ENCODE measurements at regions not wholly inside any gene's neighbourhood (a gene's known extent, or its start where the extent isn't known, plus 50 kb on each side); places are given as distances from the start of the nearest gene placed in this dataset.
"Not testable (repeated sequence)": the region's sequence is repeated elsewhere in the genome, so short reads cannot be mapped to it uniquely, and the experiment has no call there.

DNA sequence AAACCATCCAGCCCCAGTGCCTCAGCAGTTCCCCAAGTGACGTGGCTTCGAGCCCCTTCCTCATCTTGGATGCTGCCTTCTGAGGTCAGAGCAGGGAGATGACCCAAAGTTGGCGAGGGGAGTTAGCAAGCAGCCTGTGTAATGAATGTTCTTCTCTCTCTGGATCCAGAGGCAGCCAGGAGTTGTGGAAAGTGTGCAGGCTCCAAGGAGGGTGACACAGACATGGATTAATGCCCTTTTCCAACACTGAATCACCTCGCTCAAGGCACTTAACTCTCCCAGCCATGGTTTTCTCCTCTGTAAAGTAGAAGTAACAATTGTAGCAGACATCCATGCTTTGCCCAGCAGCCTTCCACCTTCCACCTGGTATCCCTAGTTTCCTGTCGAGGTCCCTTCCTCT is 64.6 kb upstream of the HAND1 start:
- CTCF ChIA-PET: no interaction called here

DNA sequence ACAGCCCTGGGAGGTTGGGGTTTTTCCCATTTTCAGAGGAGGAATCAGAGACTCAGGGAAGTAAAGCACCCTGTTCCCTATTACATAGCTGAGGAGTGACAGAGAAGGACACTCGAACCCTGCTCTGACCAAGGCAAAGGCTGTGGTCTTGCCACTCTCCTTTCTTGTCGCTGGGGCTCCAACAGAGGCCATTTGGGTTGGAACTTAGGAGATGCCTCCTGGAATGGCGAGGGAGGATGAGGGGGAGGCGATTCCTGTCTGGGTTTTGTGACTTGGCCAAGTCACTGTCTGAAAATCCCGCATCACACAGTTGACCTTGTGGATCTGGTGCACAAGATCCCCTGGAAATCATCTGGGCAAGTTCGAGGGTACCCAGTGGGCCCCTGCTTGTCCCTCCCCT is 64.0 kb upstream of the HAND1 start:
- no peak for DNase-seq (ENCODE audit: low read depth, low spot score)
- TF ChIP-seq, protein P1, sequence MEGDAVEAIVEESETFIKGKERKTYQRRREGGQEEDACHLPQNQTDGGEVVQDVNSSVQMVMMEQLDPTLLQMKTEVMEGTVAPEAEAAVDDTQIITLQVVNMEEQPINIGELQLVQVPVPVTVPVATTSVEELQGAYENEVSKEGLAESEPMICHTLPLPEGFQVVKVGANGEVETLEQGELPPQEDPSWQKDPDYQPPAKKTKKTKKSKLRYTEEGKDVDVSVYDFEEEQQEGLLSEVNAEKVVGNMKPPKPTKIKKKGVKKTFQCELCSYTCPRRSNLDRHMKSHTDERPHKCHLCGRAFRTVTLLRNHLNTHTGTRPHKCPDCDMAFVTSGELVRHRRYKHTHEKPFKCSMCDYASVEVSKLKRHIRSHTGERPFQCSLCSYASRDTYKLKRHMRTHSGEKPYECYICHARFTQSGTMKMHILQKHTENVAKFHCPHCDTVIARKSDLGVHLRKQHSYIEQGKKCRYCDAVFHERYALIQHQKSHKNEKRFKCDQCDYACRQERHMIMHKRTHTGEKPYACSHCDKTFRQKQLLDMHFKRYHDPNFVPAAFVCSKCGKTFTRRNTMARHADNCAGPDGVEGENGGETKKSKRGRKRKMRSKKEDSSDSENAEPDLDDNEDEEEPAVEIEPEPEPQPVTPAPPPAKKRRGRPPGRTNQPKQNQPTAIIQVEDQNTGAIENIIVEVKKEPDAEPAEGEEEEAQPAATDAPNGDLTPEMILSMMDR (IDR thresholded peaks at IDR 0.05; ENCODE audit: insufficient read depth, low read length, missing control alignments): no peak
- no peak overlapping the region for H3K4me3 ChIP-seq (ENCODE audit: low read depth, low read length)
- ChIA-PET POLR2A (no interaction called here), CTCF (no interaction called here)

More for the DNA sequence above, 64.6 kb upstream of the HAND1 start:
- no peak for DNase-seq (ENCODE audit: low read depth, low spot score)
- TF ChIP-seq, protein P1 (IDR thresholded peaks at IDR 0.05; ENCODE audit: insufficient read depth, low read length, missing control alignments): no peak
- H3K4me3 ChIP-seq (ENCODE audit: low read depth, low read length): no peak overlapping the region
- POLR2A ChIA-PET: no interaction called here

DNA sequence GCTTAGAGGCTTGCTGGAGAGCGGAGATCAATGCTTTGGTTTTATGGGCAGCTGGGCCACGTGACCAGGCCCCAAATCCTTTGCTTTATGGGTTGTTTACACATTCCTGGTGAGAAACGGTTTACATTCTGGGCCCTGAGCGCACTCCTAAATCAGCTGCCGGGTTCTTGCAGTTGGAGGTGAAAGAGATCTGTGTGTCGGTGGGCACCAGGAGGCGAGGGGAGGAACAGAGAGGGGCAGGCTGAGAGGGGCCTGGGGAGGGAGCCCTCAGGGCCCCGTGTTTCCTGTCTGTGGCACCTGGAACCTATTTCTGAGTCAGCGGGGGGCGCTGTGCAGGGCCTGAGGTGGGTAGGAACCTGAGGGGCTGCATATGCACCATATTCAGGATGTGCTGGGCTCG is 63.5 kb upstream of the HAND1 start:
- POLR2A ChIA-PET: no interaction called here
- TF ChIP-seq, protein P1 (IDR thresholded peaks at IDR 0.05; ENCODE audit: insufficient read depth, low read length, missing control alignments): no peak
- CTCF ChIA-PET: interaction anchor here (1.2 kb wide), 1 partner anchor 21 kb away, joined by 4 read pairs; no protein-coding TSS in a partner anchor
- no peak for DNase-seq (ENCODE audit: low read depth, low spot score)
- no peak overlapping the region for H3K4me3 ChIP-seq (ENCODE audit: low read depth, low read length)

DNA sequence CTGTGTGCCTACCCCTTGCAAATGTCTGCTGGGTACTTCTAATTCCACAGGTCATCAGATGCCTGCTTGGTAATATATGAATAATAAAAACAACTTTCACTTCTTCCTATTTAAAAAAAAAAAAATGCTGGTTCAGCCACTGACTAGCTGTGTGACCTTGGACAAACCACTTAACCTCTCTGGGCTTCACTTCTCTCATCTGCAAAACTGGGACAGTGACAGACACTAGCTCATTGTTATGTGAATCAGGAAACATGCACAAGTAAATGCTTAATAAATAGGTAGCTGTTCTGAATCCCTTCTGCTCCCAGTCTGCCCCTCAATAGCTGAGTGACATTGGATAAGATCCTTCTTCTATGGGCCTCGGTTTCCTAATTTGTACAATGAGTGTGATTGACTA is 62.6 kb upstream of the HAND1 start:
- no peak for DNase-seq (ENCODE audit: low read depth, low spot score)
- TF ChIP-seq, protein P1 (IDR thresholded peaks at IDR 0.05; ENCODE audit: insufficient read depth, low read length, missing control alignments): no peak
- ChIA-PET CTCF (interaction anchor here (1.2 kb wide), 1 partner anchor 20 kb away, joined by 4 read pairs; no protein-coding TSS in a partner anchor), POLR2A (no interaction called here)
- no peak overlapping the region for H3K4me3 ChIP-seq (ENCODE audit: low read depth, low read length)

DNA sequence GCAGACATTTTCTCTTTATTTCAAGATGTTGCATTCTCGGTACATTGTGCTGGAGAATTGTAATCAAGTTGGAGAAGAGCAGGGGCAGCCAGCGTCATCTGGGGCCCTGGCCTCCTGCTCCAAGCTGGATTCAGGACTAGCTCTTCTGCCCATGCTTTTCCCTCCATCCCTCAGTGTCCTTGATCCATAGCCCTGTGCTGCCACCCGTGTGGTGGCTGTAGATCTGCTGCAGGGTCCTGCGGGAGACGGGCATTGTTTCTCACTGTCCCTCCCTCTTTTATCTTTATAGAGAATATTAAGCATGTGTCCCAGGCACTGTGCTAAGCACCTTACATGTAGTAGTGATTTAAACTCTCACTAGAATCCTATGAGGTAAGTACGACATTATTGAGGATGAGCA is 60.5 kb upstream of the HAND1 start:
- no peak for DNase-seq (ENCODE audit: low read depth, low spot score)
- POLR2A ChIA-PET: no interaction called here
- no peak overlapping the region for H3K4me3 ChIP-seq (ENCODE audit: low read depth, low read length)
- CTCF ChIA-PET: interaction anchor here (2.0 to 2.3 kb wide), 2 partner anchors 15 to 18 kb away, joined by 5 to 12 read pairs; no protein-coding TSS in a partner anchor
- TF ChIP-seq, protein P1 (IDR thresholded peaks at IDR 0.05; ENCODE audit: insufficient read depth, low read length, missing control alignments): no peak

DNA sequence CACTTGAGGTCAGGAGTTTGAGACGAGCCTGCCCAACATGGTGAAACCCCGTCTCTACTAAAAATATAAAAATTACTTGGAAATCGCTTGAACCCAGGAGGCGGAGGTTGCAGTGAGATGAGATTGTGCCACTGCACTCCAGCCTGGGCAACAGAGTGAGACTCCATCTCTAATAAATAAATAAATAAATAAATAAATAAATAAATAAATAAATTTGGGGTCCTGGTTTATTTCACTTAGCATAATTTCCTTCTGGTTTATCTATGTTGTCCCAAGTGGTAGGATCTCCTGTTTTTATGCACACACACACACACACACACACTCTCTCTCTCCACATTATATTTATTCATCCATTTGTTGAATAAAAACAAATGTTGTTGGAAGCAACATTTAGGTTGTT is 58.4 kb upstream of the HAND1 start:
- CTCF ChIA-PET: interaction anchor here (1.7 kb wide), 1 partner anchor 16 kb away, joined by 9 read pairs; no protein-coding TSS in a partner anchor
- POLR2A ChIA-PET; H3K4me3 ChIP-seq (ENCODE audit: low read depth, low read length); DNase-seq (ENCODE audit: low read depth, low spot score): not testable (repeated sequence)

DNA sequence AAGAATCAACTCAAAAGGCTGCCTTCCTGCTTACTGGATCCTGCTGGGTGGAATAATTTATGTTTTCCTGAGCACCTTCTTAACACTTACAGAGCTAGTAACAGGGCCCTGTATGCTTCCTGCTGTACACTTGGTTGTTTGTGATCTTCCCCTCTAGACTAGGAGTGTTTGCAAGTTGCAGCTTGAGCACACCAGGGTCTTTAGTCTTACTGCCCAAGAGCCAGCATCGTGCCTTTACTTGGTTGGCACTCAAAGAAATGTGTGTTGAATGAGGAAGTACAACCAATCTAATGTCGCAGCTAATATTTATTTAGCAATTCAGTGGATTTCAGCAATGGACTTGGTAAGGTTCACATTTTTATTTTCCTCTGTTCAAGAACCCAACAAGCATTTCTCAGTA is 57.5 kb upstream of the HAND1 start:
- no peak overlapping the region for H3K4me3 ChIP-seq (ENCODE audit: low read depth, low read length)
- ChIA-PET POLR2A (no interaction called here), CTCF (interaction anchor here (1.0 to 1.7 kb wide), 2 partner anchors 15 to 69 kb away, joined by 3 to 9 read pairs; no protein-coding TSS in a partner anchor)
- no peak for DNase-seq (ENCODE audit: low read depth, low spot score)
- TF ChIP-seq, protein P1 (IDR thresholded peaks at IDR 0.05; ENCODE audit: insufficient read depth, low read length, missing control alignments): no peak
